ENCODE measurements at regions not wholly inside any gene's neighbourhood (a gene's known extent, or its start where the extent isn't known, plus 50 kb on each side); places are given as distances from the start of the nearest gene placed in this dataset.
"Not testable (repeated sequence)": the region's sequence is repeated elsewhere in the genome, so short reads cannot be mapped to it uniquely, and the experiment has no call there.

DNA sequence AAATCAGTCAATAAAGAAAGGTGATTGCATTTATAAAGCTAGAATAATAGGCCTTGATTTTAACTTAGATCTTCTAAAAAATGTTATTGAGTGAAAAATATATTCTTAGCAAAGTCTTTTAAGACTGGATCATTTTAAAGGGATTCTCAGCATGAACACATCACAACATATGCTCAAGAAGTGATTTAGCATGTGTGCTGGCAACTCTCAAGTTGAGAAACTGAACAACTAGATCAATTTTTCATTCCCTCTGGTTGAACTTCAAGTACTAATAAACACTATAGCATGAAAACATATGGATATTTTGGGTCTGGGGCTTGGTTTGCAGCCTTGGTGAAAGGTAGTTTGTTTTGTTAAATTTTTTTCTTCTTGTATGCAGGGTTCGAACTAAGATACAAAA lies 107.8 kb upstream of the PNPT1 start:
- DNase-seq (ENCODE audit: extremely low read depth, low read depth) = no peak
- TF ChIP-seq, protein P1, sequence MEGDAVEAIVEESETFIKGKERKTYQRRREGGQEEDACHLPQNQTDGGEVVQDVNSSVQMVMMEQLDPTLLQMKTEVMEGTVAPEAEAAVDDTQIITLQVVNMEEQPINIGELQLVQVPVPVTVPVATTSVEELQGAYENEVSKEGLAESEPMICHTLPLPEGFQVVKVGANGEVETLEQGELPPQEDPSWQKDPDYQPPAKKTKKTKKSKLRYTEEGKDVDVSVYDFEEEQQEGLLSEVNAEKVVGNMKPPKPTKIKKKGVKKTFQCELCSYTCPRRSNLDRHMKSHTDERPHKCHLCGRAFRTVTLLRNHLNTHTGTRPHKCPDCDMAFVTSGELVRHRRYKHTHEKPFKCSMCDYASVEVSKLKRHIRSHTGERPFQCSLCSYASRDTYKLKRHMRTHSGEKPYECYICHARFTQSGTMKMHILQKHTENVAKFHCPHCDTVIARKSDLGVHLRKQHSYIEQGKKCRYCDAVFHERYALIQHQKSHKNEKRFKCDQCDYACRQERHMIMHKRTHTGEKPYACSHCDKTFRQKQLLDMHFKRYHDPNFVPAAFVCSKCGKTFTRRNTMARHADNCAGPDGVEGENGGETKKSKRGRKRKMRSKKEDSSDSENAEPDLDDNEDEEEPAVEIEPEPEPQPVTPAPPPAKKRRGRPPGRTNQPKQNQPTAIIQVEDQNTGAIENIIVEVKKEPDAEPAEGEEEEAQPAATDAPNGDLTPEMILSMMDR (IDR thresholded peaks at IDR 0.05; ENCODE audit: low read depth, low read length) = no peak

DNA sequence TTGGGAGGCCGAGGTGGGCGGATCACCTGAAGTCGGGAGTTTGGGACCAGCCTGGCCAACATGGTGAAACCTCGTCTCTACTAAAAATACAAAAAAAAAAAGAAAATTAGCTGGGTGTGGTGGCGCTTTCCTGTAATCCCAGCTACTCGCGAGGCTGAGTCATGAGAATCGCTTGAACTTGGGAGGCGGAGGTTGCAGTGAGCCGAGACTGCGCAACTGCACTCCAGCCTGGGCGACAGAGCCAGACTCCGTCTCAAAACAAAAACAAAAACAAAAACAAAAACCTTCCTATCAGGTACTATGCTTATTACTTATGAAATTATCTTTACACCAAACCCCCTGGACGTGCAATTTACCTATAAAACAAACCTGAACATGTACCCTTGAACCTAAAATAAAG lies 106.0 kb upstream of the PNPT1 start:
- DNase-seq (ENCODE audit: extremely low read depth, low read depth) = not testable (repeated sequence)

DNA sequence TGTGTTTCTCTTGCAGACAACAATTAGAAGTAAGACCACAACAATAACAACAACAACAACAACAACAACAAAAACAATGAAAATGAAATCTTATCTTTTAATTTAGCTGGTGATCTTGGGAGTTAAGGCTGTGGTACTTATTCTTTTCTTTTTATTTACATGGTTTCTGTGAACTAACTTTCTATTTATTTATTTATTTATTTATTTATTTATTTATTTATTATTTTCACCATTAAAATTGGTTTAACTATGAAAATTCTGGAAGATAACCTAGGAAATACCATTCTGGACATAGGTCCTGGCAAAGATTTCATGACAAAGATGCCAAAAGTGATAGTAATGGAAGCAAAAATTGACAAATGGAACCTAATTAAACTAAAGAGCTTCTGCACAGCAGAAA lies 102.5 kb upstream of the PNPT1 start:
- DNase-seq (ENCODE audit: extremely low read depth, low read depth) = no peak
- TF ChIP-seq, protein P1 (IDR thresholded peaks at IDR 0.05; ENCODE audit: low read depth, low read length) = no peak

DNA sequence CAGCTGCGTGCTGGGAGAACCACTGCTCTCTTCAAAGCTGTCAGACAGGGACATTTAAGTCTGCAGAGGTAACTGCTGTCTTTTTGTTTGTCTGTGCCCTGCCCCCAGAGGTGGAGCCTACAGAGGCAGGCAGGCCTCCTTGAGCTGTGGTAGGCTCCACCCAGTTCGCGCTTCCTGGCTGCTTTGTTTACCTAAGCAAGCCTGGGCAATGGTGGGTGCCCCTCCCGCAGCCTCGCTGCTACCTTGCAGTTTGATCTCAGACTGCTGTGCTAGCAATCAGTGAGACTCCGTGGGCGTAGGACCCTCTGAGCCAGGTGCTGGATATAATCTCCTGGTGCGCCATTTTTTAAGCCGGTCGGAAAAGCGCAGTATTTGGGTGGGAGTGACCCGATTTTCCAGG lies 100.0 kb upstream of the PNPT1 start:
- not testable (repeated sequence) for DNase-seq (ENCODE audit: extremely low read depth, low read depth)

DNA sequence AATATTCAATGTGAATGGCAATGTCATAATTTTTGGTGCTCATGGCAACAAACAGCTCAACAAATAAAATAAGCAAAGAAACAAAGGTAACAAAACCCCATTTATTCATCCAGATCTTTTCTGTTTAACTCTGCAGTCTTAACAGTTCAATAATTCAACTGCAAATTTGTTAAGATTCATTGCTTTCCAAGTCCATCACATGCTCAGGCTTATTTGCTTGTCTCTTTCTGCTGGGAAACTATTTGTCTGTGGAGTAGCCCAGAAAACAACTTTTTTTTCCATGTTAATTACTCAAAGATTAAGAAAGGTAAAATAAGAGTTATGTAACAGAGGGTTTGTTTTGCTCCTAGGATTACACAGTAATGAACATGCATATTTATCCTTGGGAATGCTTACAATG lies 92.6 kb upstream of the PNPT1 start:
- no peak for DNase-seq (ENCODE audit: extremely low read depth, low read depth)
- TF ChIP-seq, protein P1 (IDR thresholded peaks at IDR 0.05; ENCODE audit: low read depth, low read length) = no peak

DNA sequence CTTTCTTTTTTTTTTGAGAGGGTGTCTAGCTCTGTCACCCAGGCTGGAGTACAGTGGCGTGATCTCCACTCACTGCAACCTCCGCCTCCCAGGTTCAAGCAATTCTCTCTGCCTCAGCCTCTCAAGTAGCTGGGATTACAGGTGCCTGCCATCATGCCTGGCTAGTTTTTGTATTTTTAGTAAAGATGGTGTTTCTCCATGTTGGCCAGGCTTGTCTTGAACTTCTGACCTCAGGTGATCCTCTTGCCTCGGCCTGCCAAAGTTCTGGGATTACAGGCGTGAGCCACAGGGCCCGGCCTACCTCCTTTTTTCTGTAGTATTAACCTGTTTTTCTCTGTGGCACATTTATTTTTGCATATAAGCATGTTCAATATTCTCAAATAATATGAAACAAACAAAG lies 90.1 kb upstream of the PNPT1 start:
- not testable (repeated sequence) for DNase-seq (ENCODE audit: extremely low read depth, low read depth)

DNA sequence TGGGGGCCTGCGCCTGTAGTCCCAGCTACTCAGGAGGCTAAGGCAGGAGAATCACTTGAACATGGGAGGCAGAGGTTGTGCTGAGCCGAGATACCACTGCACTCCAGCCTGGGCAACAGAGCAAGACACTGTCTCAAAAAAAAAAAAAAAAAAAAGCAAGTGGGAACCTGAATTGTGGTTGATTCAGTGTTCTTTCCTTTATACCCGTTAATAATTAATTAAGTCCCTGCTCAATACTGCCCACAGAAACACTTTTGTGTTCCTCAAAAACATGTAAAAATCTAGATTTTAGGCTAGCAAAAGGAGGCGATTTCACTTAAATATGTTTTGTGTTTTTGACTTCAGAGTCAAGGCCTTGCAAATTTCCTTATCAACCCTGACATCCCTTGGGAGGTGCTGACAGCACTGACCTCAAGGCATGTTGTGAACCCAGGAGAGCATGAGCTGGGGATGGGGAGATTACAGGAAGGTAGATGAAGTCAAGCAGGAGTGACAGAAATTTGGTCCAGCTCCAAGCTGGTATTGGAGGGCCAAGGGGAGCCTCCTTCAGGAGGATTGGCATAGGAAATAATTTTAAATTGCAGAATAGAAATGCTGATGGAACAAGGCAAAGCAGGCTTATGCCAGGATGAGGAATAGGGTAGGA lies 89.0 kb upstream of the PNPT1 start:
- no peak for DNase-seq (ENCODE audit: extremely low read depth, low read depth)
- TF ChIP-seq, protein P1 (IDR thresholded peaks at IDR 0.05; ENCODE audit: low read depth, low read length) = no peak

DNA sequence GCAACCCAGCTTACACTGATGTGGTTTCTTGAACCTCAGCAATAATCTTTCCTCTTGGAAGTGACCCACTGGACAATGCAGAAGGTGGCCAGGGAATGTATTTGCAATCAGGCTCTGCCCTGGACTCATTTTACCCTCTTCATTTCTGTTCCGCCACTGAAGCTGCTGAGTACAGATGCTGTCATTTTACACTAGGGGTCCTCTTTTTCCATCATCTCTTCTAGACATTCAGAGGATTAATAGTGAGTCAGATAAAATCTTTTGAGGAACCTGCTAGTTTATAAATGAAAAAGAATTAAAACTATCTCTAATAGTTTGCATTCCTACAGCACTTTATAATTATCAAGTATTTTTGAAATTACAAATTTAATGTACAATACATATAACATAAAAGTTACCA lies 87.9 kb upstream of the PNPT1 start:
- DNase-seq (ENCODE audit: extremely low read depth, low read depth) = no peak
- TF ChIP-seq, protein P1 (IDR thresholded peaks at IDR 0.05; ENCODE audit: low read depth, low read length) = no peak; the same call in 1 of the 2 replicates

DNA sequence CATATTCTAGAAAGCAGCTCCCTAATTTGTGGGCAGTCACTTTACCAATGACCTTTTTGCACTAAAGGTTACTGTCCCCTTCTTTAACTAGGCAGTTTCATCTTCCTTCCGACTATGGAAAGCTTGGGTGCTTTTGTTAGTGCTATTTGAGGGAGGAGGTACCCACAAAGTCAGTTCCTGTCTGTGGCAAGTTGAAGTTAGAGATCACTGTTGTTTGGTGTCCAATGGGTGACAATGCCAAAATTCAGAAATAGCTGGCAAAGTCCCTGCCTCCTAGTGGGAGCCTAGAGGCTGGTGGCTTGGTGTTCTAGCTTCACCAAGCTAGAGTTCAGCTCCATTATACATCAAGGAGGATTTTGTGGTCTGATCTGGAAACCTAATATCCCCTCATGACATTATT lies 87.1 kb upstream of the PNPT1 start:
- no peak for DNase-seq (ENCODE audit: extremely low read depth, low read depth)
- TF ChIP-seq, protein P1 (IDR thresholded peaks at IDR 0.05; ENCODE audit: low read depth, low read length) = no peak
